Fibroblast of peridontal ligament (primary cell): ENCODE measurements at regions not wholly inside any gene's neighbourhood (a gene's known extent, or its start where the extent isn't known, plus 50 kb on each side); places are given as distances from the start of the nearest gene placed in this dataset.

Source experiments
- DNase-seq: peaks from one replicate; pipeline ENCODE4 v3.0.0-alpha.2; 2010; ENCODE audit errors: extremely low read depth

DNA sequence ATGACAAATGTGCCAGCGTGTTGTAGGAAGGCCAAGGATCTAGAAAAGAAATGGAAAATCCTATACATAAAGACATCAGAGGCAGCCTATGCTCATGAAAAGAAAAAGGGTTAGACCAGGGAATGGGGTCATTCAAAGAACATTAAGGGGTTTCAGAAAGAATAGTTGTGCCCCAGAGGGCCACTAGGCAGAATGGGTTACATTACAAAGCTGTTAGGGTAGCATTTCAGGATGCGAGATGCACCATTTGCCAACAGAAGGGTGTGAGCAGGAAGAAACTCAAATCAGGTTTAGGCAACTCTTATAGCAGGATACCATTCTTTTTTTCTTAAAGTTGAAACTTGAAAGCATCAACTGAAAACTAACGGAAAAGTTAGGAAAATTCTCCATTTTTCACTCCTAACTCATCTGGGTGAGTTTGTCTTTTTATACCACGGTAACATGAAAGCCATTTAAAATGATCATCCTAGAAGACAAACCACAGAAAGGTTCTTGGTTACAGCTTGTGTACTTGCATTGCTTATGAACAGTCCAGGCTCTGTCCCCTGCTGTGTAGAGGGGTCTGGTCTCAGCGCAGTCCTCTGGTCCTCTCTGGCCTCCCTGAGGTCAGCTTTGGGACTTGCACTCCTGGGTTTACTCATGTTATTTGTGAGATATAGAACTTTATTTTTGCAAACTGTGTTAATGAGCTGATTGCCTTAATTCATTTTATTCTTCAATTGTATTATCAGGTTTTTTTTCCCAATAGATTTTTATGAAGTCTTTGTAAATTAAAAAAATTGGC lies 209.1 kb downstream of the DACT1 start:
- no peak for DNase-seq

DNA sequence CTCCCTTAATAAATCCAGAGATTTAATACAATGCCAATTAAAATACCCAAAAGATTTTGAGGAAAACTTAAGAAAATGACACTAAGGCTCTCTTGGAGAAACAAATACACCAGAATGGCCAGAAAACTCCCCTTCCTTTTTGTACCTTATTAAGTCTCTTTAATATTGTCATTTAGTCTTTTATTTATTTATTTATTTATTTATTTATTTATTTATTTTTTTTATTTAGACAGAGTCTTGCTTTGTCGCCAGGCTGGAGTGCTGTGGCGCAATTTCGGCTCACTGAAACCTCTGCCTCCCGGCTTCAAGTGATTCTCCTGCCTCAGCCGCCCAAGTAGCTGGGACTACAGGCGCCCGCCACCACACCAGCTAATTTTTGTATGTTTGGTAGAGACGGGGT lies 210.6 kb downstream of the DACT1 start:
- no peak for DNase-seq

DNA sequence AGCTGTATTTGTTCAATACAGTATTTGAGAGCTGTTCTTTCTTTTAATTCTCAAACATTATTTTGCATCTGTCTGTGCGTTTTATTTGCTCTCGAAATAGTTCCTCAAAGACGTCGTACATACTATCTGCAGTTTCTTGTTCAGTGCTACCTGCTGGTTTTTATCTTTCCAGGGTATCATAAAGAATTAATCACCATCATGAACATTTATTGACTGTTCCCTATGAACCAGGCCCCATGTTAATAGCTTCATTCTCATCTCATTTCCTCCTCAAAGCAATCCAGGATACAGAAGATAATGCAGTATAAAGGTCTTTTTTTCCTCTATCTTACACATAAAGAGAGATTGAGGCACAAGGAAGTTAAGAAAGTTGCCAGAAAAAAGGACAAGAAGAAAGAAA lies 211.8 kb downstream of the DACT1 start:
- no peak for DNase-seq

DNA sequence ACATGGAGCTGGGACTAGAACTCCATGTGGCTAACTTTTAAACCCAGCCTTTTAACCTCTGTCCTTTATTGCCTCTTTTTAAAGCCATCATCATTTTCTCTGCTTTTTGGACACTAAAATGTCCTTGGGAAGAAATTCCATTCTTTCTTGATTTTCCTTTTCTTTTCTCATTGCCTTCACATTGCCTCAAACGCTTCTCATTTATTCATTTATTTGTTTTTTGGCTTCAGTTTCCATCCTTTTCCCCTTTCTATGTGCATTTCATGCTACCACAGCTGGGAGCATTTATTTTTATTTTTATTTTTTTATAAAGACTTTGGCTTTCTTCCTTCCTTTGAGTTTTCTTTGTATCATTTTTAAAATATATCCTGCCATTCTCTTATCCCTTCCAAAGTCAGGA lies 212.2 kb downstream of the DACT1 start:
- no peak for DNase-seq

DNA sequence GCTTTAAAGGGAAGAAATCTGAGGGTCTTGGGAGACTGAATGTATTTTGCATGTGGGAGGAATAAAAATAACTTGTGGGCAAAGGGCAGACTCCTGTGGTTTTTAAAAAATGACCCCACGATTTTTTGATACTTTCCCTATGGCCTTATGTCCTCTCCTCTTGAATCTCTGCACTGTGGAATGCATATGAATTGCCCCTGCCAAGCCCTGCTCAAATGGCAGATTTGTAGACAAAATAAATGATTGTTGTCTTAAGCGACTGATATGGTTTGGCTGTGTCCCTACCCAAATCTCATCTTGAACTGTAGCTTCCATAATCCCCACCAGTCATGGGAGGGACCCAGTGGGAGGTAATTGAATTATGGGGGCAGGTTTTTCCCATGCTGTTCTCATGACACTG lies 223.8 kb downstream of the DACT1 start:
- DNase-seq = peak; percentile 58

DNA sequence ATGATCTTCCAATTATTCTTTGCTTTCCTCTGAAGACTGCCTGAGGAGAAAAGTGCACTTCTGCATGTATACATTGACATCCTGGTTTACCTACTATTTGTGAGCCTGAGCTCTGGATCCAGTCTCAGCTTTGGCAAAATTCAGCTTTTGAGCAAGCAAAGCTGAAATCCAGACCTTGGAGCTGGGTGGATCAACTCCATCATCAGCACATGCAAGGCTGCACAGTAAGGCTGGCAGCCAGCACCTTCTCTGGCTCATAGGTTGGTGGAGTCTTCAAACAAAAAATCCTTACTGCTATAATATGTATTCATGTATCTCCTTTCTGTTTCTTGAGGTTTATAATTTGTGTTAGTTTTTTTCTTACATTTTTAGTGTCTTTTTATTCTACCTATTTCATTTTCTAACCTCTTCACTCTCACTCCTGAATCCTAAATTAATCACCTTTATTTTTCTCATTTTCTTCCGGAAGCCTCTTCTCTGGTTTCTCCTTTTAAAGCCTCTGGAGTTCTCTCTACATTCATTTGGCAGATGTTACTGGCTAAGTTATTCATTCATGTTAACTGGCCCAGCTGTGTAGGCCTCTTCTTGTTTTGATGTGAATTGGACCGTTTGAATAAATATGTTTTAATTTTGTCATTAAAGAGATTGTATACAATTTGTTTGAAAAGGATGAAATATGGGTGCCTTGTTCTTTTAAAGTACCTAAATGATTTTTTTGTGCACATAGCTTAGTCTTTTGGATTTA lies 224.8 kb downstream of the DACT1 start:
- DNase-seq = no peak

DNA sequence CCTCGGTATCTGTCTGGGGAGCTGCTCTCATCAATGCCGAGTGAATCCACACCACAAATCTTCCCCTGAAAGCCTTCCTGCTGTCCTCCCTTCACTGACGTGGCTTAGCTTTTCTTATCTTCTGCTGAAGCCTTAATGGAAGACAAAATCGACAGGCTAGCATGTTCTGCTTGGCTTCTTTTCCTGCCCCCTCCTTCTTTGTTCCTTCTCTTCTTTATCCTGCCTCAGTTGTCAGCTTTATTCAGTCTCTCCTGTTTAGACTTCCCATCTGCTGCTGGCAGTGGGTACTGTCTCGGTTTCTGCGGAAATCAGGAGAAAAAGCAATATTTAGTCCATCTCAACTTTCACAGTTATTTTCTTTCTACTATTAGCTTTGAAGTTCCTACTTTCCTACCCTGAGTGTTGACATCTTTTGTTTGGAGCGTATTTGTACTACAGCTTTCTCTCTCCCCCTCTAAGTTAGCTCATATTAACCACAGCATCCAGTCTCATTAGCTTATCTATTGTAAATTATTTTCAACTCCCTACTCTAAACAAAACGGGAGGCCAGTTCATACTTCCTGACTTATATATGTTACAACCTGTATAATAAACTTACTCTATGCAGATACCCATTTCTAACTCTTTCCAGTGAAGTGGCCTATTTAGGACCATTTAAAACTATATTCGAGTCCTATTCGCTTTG lies 226.0 kb downstream of the DACT1 start:
- no peak for DNase-seq

DNA sequence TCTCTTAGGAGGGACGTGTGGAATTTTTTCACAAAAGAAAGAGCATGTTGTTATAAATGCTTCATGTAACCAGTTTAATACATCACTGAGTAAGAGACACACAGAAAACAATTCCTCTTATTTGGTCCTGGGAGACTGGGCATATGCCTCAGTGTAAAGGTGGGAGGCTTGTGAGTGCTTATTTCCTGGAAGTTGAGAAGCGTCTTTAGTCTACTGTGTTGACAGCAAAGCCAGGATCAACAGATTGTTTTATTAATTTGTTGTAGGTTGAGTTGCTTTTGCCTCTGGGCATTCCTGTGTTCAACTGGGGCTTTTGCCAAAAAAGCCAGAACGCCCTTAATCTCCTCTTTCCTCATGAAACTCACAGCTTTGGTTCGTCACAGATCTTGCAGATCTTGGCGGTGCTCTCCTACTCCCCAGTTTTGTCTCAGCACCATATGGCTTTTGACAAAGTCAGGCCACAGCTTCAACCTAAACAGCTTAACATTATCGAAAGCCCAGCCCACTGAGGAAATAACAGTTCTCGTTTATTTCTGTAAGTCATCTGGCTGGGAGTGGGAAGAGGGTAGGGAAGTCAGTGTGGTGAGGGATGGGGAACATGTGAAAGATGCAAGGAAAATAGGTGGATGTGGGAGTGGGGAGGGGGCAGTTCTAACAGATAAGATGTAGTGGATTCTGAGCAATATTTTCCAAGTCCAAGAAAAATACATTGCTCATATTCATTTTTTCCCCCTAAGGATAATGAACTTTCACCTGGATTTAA lies 227.2 kb downstream of the DACT1 start:
- peak; percentile 15 for DNase-seq

DNA sequence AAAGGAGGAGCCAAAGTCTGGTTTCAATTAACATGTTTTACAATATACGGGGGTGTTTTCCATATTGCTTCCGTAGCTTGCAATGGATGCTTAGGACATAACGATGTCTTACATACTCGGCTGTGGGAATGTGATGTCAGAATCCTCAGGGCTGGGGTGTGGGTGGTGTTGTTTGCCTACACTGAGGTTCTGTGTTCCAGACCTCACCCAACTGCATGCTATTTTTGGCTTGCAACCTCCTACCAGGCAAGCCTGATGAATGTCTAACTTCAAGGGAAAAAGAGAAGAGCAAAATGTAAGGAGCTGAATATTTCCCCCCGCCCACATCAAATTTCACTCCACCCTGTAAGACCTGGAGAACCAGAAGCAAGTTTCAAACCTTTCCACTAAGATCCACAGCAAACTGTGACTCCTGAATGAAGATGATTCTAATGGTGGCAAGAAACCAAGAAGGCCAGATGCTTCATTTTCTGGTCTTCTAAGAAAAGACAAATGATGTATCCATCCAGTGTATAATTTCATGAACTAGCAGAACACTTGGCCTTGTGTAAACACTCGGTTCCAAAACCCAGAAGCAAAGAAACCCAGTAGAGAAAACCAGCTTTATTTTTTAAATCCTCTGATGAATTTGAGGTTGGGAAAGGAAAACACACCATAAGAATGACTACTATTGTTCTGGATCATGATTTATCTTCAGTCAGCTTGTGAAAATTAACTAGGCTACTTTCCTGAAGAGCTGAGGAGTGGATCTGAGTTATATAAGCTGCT lies 227.9 kb downstream of the DACT1 start:
- DNase-seq = peak; percentile 49

DNA sequence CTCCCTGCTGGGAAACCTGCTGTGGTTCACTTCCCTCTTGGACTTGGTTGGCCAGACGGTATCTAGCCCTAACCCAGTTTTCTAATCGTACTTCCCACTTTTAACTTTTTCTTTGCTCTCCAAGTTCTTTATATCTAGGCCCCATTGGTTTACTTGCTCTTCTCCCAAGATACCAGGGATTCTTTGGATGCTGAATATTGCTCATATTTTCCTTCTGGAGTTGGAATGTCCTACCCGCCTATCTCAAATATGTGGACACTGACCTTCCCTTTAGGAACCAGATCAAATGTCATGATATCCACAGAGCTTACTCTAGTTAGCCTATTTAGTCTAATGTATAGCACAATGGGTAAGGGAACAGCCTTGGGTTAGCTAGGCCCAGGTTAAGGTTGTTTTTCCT lies 228.6 kb downstream of the DACT1 start:
- DNase-seq = no peak

DNA sequence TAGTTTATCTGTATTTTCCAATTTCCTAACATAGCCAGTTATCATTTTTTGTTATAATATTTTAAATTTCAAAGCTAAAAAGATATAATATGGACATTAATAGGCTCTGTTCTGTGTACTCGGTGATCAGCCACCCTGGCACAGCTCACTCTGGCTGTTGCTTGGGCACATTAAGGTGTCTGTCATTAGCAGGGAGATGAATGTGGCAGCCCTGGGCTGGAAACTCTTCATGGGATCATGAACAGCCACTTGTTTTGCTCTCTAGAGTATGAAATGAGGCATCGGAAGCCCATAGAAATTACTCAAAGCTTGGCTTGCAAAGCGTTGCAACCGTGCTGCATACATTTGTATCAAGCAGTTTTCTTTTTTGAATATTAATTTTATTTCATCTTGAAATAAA lies 233.2 kb downstream of the DACT1 start:
- DNase-seq = no peak

DNA sequence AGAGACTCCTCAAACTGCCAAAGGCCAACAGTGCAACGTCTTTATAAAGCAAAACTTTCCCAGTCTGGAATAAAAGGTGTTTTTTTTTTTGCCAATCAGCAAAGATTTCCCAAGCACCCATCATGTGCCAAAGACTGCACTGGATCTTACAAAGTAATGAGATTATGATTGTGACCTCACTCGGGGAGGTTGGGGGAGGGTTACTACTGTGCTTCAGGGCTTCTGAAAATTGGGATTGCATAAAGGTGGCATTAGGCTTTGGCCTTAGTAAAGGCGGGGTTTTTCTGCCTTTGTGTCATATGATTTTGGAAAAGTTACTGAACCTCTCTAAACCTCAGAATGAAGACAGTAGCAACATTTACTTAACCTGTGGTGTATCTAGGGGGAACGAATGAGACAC lies 233.8 kb downstream of the DACT1 start:
- no peak for DNase-seq

DNA sequence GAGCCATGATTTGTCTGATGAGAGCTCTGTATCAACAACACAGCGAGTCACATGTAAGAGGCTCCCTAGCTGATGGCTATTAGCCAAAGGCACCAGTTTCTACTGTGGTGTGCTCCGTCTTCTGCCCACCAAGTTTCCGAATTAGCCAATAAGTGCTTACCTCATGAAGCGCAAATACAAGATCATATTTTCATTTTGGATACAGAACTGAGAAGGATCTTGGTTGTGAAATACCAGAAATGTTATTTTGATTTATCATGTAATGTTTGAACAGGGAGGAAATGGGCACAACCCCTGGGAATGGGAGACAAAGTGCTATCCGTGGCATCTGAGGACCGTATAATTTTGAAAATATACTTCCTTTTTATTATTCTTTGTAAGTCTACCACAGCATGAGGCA lies 234.3 kb downstream of the DACT1 start:
- DNase-seq = peak; percentile 43

DNA sequence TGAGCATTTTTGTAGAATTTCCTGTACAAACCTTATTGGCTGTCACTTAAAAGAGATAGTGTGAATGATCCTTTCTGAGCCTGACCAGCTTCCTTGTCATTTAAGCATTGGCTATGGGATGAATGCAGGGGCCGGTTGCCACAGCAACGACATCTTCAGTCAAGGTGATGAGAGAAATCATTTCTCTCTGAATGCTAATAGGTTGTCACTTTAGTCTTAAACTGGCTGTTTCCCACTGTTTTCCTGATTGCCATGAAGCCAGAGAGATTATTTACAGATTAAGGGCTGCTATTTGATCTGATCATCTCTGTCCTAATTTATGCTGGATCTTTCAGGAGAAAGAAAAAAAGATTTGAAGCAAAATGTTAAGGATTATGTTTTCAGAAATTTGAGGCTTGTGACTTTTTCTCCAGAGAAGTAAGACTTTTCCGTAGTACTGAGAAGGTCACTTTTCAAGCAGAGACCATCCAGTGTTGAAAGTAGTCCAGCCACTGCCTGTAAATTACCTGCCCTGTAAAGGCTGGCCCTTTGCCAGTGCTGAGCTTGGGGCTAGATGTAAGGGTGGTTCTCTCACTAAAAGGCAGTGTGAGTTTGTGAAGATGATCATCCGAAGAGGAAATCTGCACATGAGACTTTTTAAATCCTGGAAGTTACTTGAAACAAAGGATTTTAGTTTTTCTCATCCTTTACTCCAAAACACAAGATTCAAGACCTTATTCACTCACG lies 235.6 kb downstream of the DACT1 start:
- DNase-seq = no peak

DNA sequence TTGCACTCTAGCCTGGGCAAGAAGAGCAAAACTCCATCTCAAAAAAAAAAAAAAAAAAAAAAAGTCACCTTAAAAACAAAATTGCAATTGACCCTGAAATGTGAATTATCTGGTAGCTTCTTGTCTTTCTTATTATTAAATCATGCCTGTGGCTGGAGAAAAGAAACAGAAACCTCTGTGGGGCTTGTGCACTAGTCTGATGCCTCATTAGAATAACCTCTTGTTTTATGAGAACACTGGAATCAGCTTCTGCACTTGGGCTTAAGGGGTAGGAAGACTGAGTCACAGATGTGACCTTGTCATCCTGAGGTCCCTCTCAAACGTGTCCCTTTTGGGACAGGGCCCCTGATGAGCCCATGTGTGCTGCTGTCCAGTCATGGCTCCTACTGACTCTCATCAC lies 237.9 kb downstream of the DACT1 start:
- no peak for DNase-seq

DNA sequence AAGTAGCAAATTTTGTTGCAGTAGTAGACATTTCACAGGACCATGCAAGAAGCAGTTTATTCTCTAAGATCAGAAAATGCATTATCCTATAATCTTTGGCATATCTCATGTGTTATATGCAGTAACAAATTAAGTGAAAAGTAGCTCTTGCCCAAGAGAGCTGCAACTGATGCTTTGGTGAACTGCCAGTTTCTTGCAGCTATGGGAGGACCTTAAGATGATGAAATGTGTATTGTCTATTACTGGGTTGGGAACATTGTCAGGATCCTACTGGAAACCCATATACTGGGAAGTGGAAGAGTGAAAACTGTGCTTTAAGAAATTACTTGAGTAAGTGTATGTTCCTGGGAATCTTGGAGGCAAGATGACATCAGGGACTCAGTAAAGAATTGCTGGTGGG lies 238.8 kb downstream of the DACT1 start:
- DNase-seq = peak; percentile 88

DNA sequence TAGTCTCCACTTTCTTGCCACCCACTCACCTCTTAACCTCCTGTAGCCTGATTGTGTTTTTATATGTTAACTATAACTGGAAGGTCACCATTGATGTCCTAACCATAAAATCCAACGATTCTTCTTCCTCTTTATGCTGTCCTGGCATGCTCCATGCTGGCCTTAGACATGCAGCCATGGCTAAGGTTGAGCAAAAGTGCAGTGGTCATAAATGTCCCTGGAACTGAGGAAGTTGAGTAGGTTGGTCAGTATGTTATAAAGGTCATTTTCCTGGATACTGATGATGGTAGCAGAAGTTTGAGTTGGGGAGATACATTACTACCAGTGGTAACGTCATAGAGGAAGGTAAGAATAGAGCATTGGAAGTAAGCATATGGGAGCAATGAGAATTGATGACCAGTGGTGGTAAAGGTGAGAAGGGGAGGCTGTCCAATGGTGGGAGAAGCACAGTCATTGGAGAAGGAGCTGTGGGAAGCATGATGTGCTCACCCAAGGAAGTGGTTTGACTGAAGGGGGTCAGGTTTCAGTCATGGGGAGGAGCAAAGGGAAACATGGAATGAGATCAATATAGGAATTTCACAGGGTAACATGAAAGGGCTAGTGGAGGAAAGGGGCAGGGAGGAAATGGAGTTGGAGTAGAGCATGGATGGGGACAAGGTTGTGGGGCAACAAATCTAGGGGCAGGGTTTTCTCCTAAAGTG lies 240.8 kb downstream of the DACT1 start:
- DNase-seq = no peak

DNA sequence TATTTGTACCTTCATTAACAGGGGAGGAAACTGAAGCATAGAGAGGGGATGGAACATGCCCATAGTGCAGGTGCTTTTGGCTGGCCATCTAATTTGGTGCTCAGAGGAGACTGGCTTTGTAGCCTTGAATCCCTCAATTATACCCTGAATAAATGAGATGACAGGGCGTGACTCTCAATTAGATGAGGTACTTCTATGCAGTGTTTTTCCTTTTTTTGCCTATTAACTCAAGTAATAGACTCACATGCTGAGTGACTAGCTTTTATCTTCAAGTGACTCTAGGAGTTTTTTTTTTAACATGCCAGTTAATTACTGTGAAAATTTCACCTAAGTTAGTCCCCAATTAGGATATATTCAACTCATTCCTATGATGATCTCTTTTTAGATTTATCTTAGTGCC lies 243.7 kb downstream of the DACT1 start:
- DNase-seq = no peak

DNA sequence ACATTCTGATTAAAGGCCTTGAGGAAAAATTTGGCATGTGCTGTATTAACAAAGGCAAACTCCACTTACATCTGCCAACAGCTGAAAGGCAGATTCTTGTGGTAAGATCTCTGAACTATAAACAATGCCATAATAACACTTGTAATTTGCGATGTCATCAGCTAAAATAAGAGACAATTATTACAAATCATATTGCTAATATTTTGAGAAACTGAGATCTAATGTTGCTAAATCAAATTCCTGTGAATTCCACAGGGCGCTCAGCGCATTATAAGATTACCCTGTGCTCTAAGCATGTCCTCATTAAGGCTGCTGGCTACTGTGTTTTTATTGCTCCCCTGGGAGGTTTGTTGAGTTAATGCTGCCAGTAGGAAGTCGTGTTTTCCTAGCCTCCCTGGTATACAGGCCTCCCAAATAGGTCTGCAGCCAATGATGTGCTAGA lies 244.8 kb downstream of the DACT1 start:
- peak; percentile 82 for DNase-seq

DNA sequence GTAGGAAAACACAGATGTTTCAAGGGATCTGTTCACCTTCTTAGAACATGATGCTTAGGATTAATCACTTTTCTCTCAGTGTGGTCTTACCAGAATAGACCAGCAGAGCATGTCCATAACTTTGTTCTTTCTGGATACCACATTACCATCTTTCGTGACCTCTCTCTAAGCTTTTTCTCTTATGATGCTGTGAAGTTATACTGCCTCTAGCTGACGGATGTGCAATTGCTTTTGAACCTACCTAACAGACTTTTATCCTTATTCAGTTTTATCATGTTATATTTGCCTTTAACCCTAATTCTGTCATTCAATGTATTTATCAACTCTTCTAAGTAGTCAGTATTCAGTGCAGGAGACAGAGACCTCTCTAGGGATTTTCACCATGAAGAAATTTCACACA lies 246.7 kb downstream of the DACT1 start:
- DNase-seq = no peak
